ENCODE measurements at regions not wholly inside any gene's neighbourhood (a gene's known extent, or its start where the extent isn't known, plus 50 kb on each side); places are given as distances from the start of the nearest gene placed in this dataset.

GRCh38 chr13:109989686-109990085 is 203.3 kb upstream of the IRS2 start:
- TF ChIP-seq, protein P1, sequence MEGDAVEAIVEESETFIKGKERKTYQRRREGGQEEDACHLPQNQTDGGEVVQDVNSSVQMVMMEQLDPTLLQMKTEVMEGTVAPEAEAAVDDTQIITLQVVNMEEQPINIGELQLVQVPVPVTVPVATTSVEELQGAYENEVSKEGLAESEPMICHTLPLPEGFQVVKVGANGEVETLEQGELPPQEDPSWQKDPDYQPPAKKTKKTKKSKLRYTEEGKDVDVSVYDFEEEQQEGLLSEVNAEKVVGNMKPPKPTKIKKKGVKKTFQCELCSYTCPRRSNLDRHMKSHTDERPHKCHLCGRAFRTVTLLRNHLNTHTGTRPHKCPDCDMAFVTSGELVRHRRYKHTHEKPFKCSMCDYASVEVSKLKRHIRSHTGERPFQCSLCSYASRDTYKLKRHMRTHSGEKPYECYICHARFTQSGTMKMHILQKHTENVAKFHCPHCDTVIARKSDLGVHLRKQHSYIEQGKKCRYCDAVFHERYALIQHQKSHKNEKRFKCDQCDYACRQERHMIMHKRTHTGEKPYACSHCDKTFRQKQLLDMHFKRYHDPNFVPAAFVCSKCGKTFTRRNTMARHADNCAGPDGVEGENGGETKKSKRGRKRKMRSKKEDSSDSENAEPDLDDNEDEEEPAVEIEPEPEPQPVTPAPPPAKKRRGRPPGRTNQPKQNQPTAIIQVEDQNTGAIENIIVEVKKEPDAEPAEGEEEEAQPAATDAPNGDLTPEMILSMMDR (IDR thresholded peaks at IDR 0.05 in 8 of 11, conservative IDR thresholded peaks at IDR 0.05 in 3 of 11): no peak
- TF ChIP-seq POLR2AphosphoS5 (IDR thresholded peaks at IDR 0.05): no peak
